Lower leg skin (tissue), 4 donors: ENCODE measurements at regions not wholly inside any gene's neighbourhood (a gene's known extent, or its start where the extent isn't known, plus 50 kb on each side); places are given as distances from the start of the nearest gene placed in this dataset.

Experiments
- DNase-seq, 2 donors: peaks; one replicate each; pipeline ENCODE4 v3.0.0-alpha.2; 2019; ENCODE audit warnings: low spot score in 2 of 2
- H3K4me3 ChIP-seq: fragments of 200-600 bp; sonication (generic); 2 replicates; pipeline ENCODE4 v1.5.1; 2017; ENCODE audit warnings: mild to moderate bottlenecking, low read depth; ENCODE audit not compliant: poor library complexity, severe bottlenecking
- POLR2A ChIP-seq, 2 donors: fragments of 450-650 bp; IDR thresholded peaks; one replicate each; pipeline ENCODE4 v1.6.1; 2016 to 2017; ENCODE audit warnings: antibody characterized with exemption in 2 of 2, mild to moderate bottlenecking in 1 of 2, moderate library complexity in 1 of 2
- WGBS, 2 donors: methylation state at CpG; one replicate each; pipeline ENCODE4 v1.1.5; 2018; 5-methylcytosine and 5-hydroxymethylcytosine counted together
- intact Hi-C: fragments of 100-400 bp; cut with DNase I; formaldehyde crosslinking; loops from one replicate; pipeline ENCODE4 v1.15.0; 2023; ENCODE audit warnings: low total_unique reads
- TF ChIP-seq, protein P1 (sequence below), 3 donors: fragments of 450-650 bp; IDR thresholded peaks; one replicate each; pipeline ENCODE4 v1.5.1; 2016; ENCODE audit warnings: antibody characterized with exemption in 3 of 3, mild to moderate bottlenecking in 3 of 3, moderate library complexity in 2 of 3

DNA sequence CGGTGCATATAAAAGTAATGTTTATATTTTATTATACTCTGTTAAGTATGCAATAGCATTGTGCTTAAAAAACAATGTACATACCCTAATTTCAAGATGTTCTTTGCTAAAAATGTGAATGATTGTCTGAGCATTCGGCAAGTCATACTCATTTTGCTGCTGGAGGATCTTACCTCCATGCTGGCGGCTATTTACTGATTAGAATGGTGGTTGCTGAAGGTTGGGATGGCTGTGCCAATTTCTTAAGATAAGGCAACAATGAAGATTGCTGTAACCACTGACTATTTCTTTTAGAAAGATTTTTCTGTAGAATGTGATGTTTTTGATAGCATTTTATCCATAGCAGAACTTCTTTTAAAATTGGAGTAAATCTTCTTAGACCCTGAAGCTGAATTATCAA, 932.7 kb downstream of the ZPLD1 start:
- no peak overlapping the region for H3K4me3 ChIP-seq
- no peak for DNase-seq
- 94 to 96% methylated on average over 3 of the region's 3 CpGs for WGBS, 2 donors
- TF ChIP-seq, protein P1, sequence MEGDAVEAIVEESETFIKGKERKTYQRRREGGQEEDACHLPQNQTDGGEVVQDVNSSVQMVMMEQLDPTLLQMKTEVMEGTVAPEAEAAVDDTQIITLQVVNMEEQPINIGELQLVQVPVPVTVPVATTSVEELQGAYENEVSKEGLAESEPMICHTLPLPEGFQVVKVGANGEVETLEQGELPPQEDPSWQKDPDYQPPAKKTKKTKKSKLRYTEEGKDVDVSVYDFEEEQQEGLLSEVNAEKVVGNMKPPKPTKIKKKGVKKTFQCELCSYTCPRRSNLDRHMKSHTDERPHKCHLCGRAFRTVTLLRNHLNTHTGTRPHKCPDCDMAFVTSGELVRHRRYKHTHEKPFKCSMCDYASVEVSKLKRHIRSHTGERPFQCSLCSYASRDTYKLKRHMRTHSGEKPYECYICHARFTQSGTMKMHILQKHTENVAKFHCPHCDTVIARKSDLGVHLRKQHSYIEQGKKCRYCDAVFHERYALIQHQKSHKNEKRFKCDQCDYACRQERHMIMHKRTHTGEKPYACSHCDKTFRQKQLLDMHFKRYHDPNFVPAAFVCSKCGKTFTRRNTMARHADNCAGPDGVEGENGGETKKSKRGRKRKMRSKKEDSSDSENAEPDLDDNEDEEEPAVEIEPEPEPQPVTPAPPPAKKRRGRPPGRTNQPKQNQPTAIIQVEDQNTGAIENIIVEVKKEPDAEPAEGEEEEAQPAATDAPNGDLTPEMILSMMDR (IDR thresholded peaks at IDR 0.05) = no peak
- TF ChIP-seq POLR2A (IDR thresholded peaks at IDR 0.05) = no peak
- intact Hi-C loops = no loop called here

GRCh38 chr3:103371411-103371810, 936.6 kb downstream of the ZPLD1 start:
- intact Hi-C loops = no loop called here
- WGBS, 2 donors = 0 to 62% methylated on average over 1 of the region's 1 CpG
- no peak for DNase-seq
- no peak for TF ChIP-seq POLR2A (IDR thresholded peaks at IDR 0.05)
- TF ChIP-seq, protein P1 (IDR thresholded peaks at IDR 0.05) = no peak
- H3K4me3 ChIP-seq = no peak overlapping the region

- intact Hi-C loops = no loop called here
- DNase-seq = no peak
- 44 to 46% methylated on average over 3 of the region's 3 CpGs for WGBS, 2 donors
- TF ChIP-seq, protein P1 (IDR thresholded peaks at IDR 0.05) = no peak
- no peak overlapping the region for H3K4me3 ChIP-seq
Observed at GRCh38 chr3:103372031-103372430, 937.2 kb downstream of the ZPLD1 start.

- no peak overlapping the region for H3K4me3 ChIP-seq
- TF ChIP-seq, protein P1 (IDR thresholded peaks at IDR 0.05) = no peak
- TF ChIP-seq POLR2A (IDR thresholded peaks at IDR 0.05) = no peak
- intact Hi-C loops = no loop called here
- DNase-seq = no peak
Observed at GRCh38 chr3:103380391-103380790, 945.6 kb downstream of the ZPLD1 start.

DNA sequence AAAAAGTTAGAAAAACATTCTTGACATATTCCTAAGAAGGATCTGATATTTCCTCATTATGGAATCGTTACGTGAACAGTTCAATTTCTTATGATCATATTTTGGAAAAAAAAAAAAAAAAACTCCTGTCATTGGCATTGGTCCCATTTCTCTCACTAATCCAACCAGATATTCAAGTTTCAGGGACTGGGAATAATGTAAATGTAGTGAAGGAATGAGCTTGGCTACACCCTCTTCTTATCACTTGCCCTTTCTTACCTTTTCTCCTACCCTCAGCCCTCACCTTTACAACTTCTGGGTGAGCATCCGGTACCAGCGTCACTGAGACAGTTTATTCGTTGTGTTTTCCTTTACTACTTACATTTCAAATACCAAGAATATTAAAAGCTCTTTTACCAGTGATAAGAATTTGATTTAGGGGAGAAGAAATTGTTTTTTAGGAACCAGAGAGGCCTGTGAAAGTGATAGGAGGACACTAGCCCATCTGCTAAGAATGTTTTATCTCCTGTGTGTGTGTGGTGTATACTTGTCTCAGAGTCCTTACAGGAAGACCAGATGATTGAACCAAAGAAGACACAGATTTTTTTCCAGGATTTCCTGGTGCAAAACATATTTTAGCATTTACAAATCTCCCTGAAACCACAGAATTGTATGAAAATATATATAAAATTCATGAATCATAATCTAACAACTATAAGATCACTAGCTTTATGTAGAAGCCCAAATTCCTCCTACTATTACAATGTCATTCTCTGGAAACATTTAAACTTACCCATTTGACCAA, 946.7 kb downstream of the ZPLD1 start:
- no peak overlapping the region for H3K4me3 ChIP-seq
- no peak for DNase-seq
- intact Hi-C loops = no loop called here
- no peak for TF ChIP-seq POLR2A (IDR thresholded peaks at IDR 0.05)
- TF ChIP-seq, protein P1 (IDR thresholded peaks at IDR 0.05) = no peak
- WGBS, 2 donors = 52% methylated on average over 5 of the region's 5 CpGs
